GM18907 (cell line): ENCODE measurements at regions not wholly inside any gene's neighbourhood (a gene's known extent, or its start where the extent isn't known, plus 50 kb on each side); places are given as distances from the start of the nearest gene placed in this dataset.
A peak's percentile ranks its signal among the peaks of the same experiment; 100 is the strongest.

Experiments used
- ATAC-seq: cut with Tn5 transposase; IDR thresholded peaks from one replicate; pipeline ENCODE4 v1.9.1; 2021; ENCODE audit warnings: mild to moderate bottlenecking, moderate library complexity; ENCODE audit not compliant: unreplicated experiment

- no peak for ATAC-seq
Measured at GRCh38 chr12:90428881-90429280, 526.1 kb downstream of the CCER1 start.

GRCh38 chr12:90428465-90428864 lies 526.5 kb downstream of the CCER1 start:
- ATAC-seq = no peak

GRCh38 chr12:90423965-90424364 lies 531.0 kb downstream of the CCER1 start:
- no peak for ATAC-seq

GRCh38 chr12:90410962-90411361 lies 544.0 kb downstream of the CCER1 start:
- ATAC-seq = no peak

- no peak for ATAC-seq
Measured at GRCh38 chr12:90407841-90408240, 547.1 kb downstream of the CCER1 start.

- peak; percentile 88 for ATAC-seq
Measured at GRCh38 chr12:90404071-90404470, 550.9 kb downstream of the CCER1 start.

- ATAC-seq = no peak
Measured at GRCh38 chr12:90401185-90401584, 553.8 kb downstream of the CCER1 start.

- ATAC-seq = no peak
Measured at GRCh38 chr12:90399357-90399756, 555.6 kb downstream of the CCER1 start.

- ATAC-seq = no peak
Measured at GRCh38 chr12:90398285-90398836, 556.6 kb downstream of the CCER1 start.

- no peak for ATAC-seq
Measured at GRCh38 chr12:90396556-90396955, 558.4 kb downstream of the CCER1 start.

GRCh38 chr12:90393652-90394051 lies 561.3 kb downstream of the CCER1 start:
- ATAC-seq = no peak

- no peak for ATAC-seq
Measured at GRCh38 chr12:90393089-90393488, 561.9 kb downstream of the CCER1 start.

- ATAC-seq = no peak
Measured at GRCh38 chr12:90390947-90391346, 564.0 kb downstream of the CCER1 start.

- ATAC-seq = no peak
Measured at GRCh38 chr12:90368081-90368480, 586.9 kb downstream of the CCER1 start.

GRCh38 chr12:90366286-90366685 lies 588.7 kb downstream of the CCER1 start:
- no peak for ATAC-seq

GRCh38 chr12:90360300-90360699 lies 594.7 kb downstream of the CCER1 start:
- no peak for ATAC-seq

GRCh38 chr12:90355711-90356355 lies 599.1 kb downstream of the CCER1 start:
- no peak for ATAC-seq

- ATAC-seq = no peak
Measured at GRCh38 chr12:90343966-90344365, 611.0 kb downstream of the CCER1 start.

GRCh38 chr12:90342081-90342480 lies 612.9 kb downstream of the CCER1 start:
- no peak for ATAC-seq

GRCh38 chr12:90339837-90340236 lies 615.1 kb downstream of the CCER1 start:
- no peak for ATAC-seq

- no peak for ATAC-seq
Measured at GRCh38 chr12:90338365-90338764, 616.6 kb downstream of the CCER1 start.

GRCh38 chr12:90337018-90337417 lies 618.0 kb downstream of the CCER1 start:
- ATAC-seq = no peak

- no peak for ATAC-seq
Measured at GRCh38 chr12:90335566-90335965, 619.4 kb downstream of the CCER1 start.
